HCT116 (cell line): ENCODE measurements at regions not wholly inside any gene's neighbourhood (a gene's known extent, or its start where the extent isn't known, plus 50 kb on each side); places are given as distances from the start of the nearest gene placed in this dataset.

Experiments used
- ATAC-seq: fragments of 200-7000 bp; cut with Tn5 transposase; 2 replicates; pipeline ENCODE4 v1.9.1; 2020; ENCODE audit warnings: mild to moderate bottlenecking, moderate library complexity
- BruUV-seq: library from RNA; stranded (reverse); fragments of 400-500 nt; replicated peaks from 2 replicates; lab custom pipeline; 2021; lab: Mats Ljungman, UMichigan
- CTCF ChIA-PET: fragments of 300-600 bp; sonication (Branson Sonifier 250); formaldehyde crosslinking; loops from one replicate; lab custom pipeline; 2021; ENCODE audit warnings: antibody characterized with exemption; lab: Charles Lee
- POLR2A ChIA-PET: fragments of 300-600, 350-600 bp; sonication (Branson Sonifier 250); formaldehyde crosslinking; loops from one replicate; lab custom pipeline; 2021; ENCODE audit warnings: antibody characterized with exemption; lab: Charles Lee
- RAD21 ChIA-PET, 2 experiments: fragments of 300-600 bp; sonication (Branson Sonifier 250); formaldehyde crosslinking; loops; one replicate each; lab custom pipeline; 2023; ENCODE audit warnings: low total read pairs in 2 of 2; ENCODE audit not compliant: uncharacterized antibody in 2 of 2, unreplicated experiment in 2 of 2, low non-redundant PET in 1 of 2; lab: Charles Lee
- DNase-seq: peaks from one replicate; pipeline ENCODE4 v3.0.0-alpha.2; 2010; ENCODE audit warnings: low read depth, low spot score
- H2AFZ ChIP-seq: fragments of 200-600 bp; shearing (Covaris generic), sonication (generic); 2 replicates; pipeline ENCODE4 v1.6.1; 2017; ENCODE audit warnings: low read depth, mixed run types, mixed read lengths, antibody characterized with exemption, low read length; ENCODE audit not compliant: poor library complexity, severe bottlenecking
- H3K27ac ChIP-seq: 2 replicates; pipeline ENCODE4 v1.5.1; 2012; ENCODE audit warnings: low read depth, low read length
- H3K27me3 ChIP-seq: fragments of 200-600 bp; sonication (generic); 2 replicates; pipeline ENCODE4 v1.6.1; 2016; ENCODE audit warnings: mixed run types, low read length, mixed read lengths; ENCODE audit not compliant: insufficient read depth
- H3K36me3 ChIP-seq, 2 experiments: fragments of 200-500 bp in 1 of 2; fragments of 200-600 bp in 1 of 2; sonication (Bioruptor generic) in 1 of 2; sonication (generic) in 1 of 2; 2 replicates each; pipeline versions ENCODE4 v1.5.1 to v1.6.1; 2014 to 2016; ENCODE audit warnings: low read length in 2 of 2, inconsistent platforms in 1 of 2, mixed read lengths in 1 of 2, mixed run types in 1 of 2; ENCODE audit not compliant: insufficient read depth in 2 of 2, control insufficient read depth in 1 of 2
- H3K4me1 ChIP-seq, 2 experiments: fragments of 200-600 bp in 1 of 2; sonication (generic) in 1 of 2; 2 replicates each; pipeline versions ENCODE4 v1.5.1 to v1.6.1; 2012 to 2017; ENCODE audit warnings: low read length in 2 of 2, inconsistent platforms in 1 of 2, mild to moderate bottlenecking in 1 of 2, mixed read lengths in 1 of 2, mixed run types in 1 of 2, moderate library complexity in 1 of 2; ENCODE audit not compliant: insufficient read depth in 2 of 2, control insufficient read depth in 1 of 2
- H3K4me2 ChIP-seq: fragments of 200-600 bp; sonication (generic); 2 replicates; pipeline ENCODE4 v1.6.1; 2017; ENCODE audit warnings: mixed run types, low read length, mixed read lengths
- H3K4me3 ChIP-seq, 2 experiments: fragments of 200-600 bp in 1 of 2; sonication (generic) in 1 of 2; replicated peaks in 1 of 2; 2 replicates each; pipeline ENCODE4 v1.5.1; 2011 to 2016; ENCODE audit warnings: low read length in 2 of 2, control low read depth in 1 of 2, low read depth in 1 of 2, mild to moderate bottlenecking in 1 of 2, mixed read lengths in 1 of 2, mixed run types in 1 of 2
- H3K79me2 ChIP-seq: fragments of 200-600 bp; sonication (generic); 2 replicates; pipeline ENCODE4 v1.6.1; 2017; ENCODE audit warnings: mild to moderate bottlenecking, mixed run types, low read length, moderate library complexity, mixed read lengths; ENCODE audit not compliant: insufficient read depth
- H3K9ac ChIP-seq: fragments of 200-600 bp; sonication (generic); 2 replicates; pipeline ENCODE4 v1.6.1; 2016; ENCODE audit warnings: low read length, mixed read lengths
- H3K9me2 ChIP-seq: fragments of 200-600 bp; sonication (generic), shearing (Covaris generic); 2 replicates; pipeline ENCODE4 v1.6.1; 2017; ENCODE audit warnings: mixed run types, mild to moderate bottlenecking, moderate library complexity; ENCODE audit not compliant: insufficient read depth
- H3K9me3 ChIP-seq, 2 experiments: fragments of 200-500 bp in 1 of 2; fragments of 200-600 bp in 1 of 2; sonication (Bioruptor generic) in 1 of 2; sonication (generic) in 1 of 2; 2 replicates each; pipeline ENCODE4 v1.6.1; 2014 to 2017; ENCODE audit warnings: low read length in 2 of 2, mixed read lengths in 2 of 2, inconsistent platforms in 1 of 2, low read depth in 1 of 2, mild to moderate bottlenecking in 1 of 2, mixed run types in 1 of 2, moderate library complexity in 1 of 2; ENCODE audit not compliant: control insufficient read depth in 1 of 2, insufficient read depth in 1 of 2
- H4K20me1 ChIP-seq: fragments of 200-600 bp; sonication (generic), shearing (Covaris generic); 2 replicates; pipeline ENCODE4 v1.6.1; 2017; ENCODE audit warnings: mixed run types, mild to moderate bottlenecking, moderate library complexity; ENCODE audit not compliant: insufficient read depth
- CBX3 ChIP-seq: IDR thresholded peaks from 2 replicates; pipeline ENCODE4 v1.6.1; 2012; ENCODE audit warnings: low read depth
- FOSL1 ChIP-seq: IDR thresholded peaks from 2 replicates; pipeline ENCODE4 v1.6.1; 2012; ENCODE audit warnings: low read depth
- POLR2A ChIP-seq: IDR thresholded peaks from 2 replicates; pipeline ENCODE4 v1.7.0; 2011; ENCODE audit warnings: borderline replicate concordance; ENCODE audit not compliant: insufficient read depth, insufficient read length; ENCODE audit errors: extremely low read depth
- REST ChIP-seq: IDR thresholded peaks from 2 replicates; pipeline ENCODE4 v1.6.1; 2012; ENCODE audit warnings: low read depth
- YY1 ChIP-seq: IDR thresholded peaks from 2 replicates; pipeline ENCODE4 v1.6.1; 2011; ENCODE audit warnings: low read length, low read depth, moderate library complexity, mild to moderate bottlenecking; ENCODE audit not compliant: insufficient replicate concordance; ENCODE audit errors: extremely low read depth
- intact Hi-C: fragments of 100-400 bp; cut with micrococcal nuclease; formaldehyde crosslinking; loops from 2 replicates; pipeline ENCODE4 v1.10.0; 2022

- no peak for ATAC-seq
Observed at GRCh38 chr7:16167526-16167925, 253.8 kb downstream of the CRPPA start.

More at GRCh38 chr7:16167526-16167925, 253.8 kb downstream of the CRPPA start:
- Histone ChIP-seq H3K4me1 (peaks cover 0 to 6% of the 10 kb centered on the region in 2 experiments; a peak in 1 of 4 replicates), H3K36me3 (no peaks in the 10 kb centered on the region), H3K27ac (no peak overlapping the region), H3K9ac (no peak overlapping the region), H4K20me1 (no peaks in the 10 kb centered on the region), H3K27me3 (no peaks in the 10 kb centered on the region), H3K79me2 (no peaks in the 10 kb centered on the region), H3K9me3 (no peaks in the 10 kb centered on the region), H2AFZ (no peak overlapping the region), H3K9me2 (no peaks in the 10 kb centered on the region), H3K4me3 (no peak overlapping the region), H3K4me2 (no peak overlapping the region)
- TF ChIP-seq FOSL1 (no peak), CBX3 (no peak), REST (no peak), POLR2A (no peak), YY1 (no peak)
- no peak for DNase-seq
- ChIA-PET CTCF (no interaction called here), POLR2A (no interaction called here), RAD21 (no interaction called here)
- intact Hi-C loops: no loop called here
- BruUV-seq: no TSS peak
